Esophagus squamous epithelium (tissue), 5 donors: ENCODE measurements at regions not wholly inside any gene's neighbourhood (a gene's known extent, or its start where the extent isn't known, plus 50 kb on each side); places are given as distances from the start of the nearest gene placed in this dataset.

Experiments
- DNase-seq: peaks from one replicate; lab custom pipeline; 2025; lab: John Stamatoyannopoulos, UW
- H3K27ac ChIP-seq, 4 donors: fragments of 200-600 bp; sonication (generic); one replicate each; pipeline ENCODE4 v1.5.1; 2016 to 2019; ENCODE audit warnings: mild to moderate bottlenecking in 1 of 4
- H3K27me3 ChIP-seq, 4 donors: fragments of 200-600 bp; sonication (generic); 1 replicate in 3 of 4; 2 replicates in 1 of 4; pipeline versions ENCODE4 v1.5.1 to v1.6.0; 2017 to 2021; ENCODE audit warnings: antibody characterized with exemption in 1 of 4
- H3K36me3 ChIP-seq, 3 donors: fragments of 200-600 bp; sonication (generic); one replicate each; pipeline ENCODE4 v1.5.1; 2016 to 2019
- H3K4me1 ChIP-seq, 3 donors: fragments of 200-600 bp; sonication (generic); one replicate each; pipeline ENCODE4 v1.5.1; 2017 to 2019
- H3K4me3 ChIP-seq, 4 donors: fragments of 200-600 bp; sonication (generic); 1 replicate in 3 of 4; 2 replicates in 1 of 4; pipeline ENCODE4 v1.5.1; 2016 to 2019; ENCODE audit warnings: mild to moderate bottlenecking in 2 of 4, moderate library complexity in 1 of 4
- H3K9me3 ChIP-seq, 3 donors: fragments of 200-600 bp; sonication (generic); one replicate each; pipeline ENCODE4 v1.5.1; 2016 to 2019
- POLR2A ChIP-seq, 4 donors: fragments of 450-650 bp; IDR thresholded peaks; one replicate each; pipeline ENCODE4 v1.6.1; 2017; ENCODE audit warnings: antibody characterized with exemption in 4 of 4, mild to moderate bottlenecking in 4 of 4, moderate library complexity in 3 of 4
- WGBS, 2 donors: methylation state at CpG; one replicate each; pipeline ENCODE4 v1.1.5; 2018; 5-methylcytosine and 5-hydroxymethylcytosine counted together
- intact Hi-C: fragments of 100-400 bp; cut with DNase I; formaldehyde crosslinking; loops from one replicate; pipeline ENCODE4 v1.15.0; 2022
- TF ChIP-seq, protein P1 (sequence below), 6 experiments: fragments of 450-650 bp in 4 of 6; fragments of 200-600 bp in 2 of 6; sonication (generic) in 2 of 6; IDR thresholded peaks; one replicate each; pipeline ENCODE4 v1.5.1; 2016 to 2019; ENCODE audit warnings: antibody characterized with exemption in 6 of 6, mild to moderate bottlenecking in 4 of 6, moderate library complexity in 4 of 6
- donor health status: DM: yes; HTN: yes; CAD: no.

DNA sequence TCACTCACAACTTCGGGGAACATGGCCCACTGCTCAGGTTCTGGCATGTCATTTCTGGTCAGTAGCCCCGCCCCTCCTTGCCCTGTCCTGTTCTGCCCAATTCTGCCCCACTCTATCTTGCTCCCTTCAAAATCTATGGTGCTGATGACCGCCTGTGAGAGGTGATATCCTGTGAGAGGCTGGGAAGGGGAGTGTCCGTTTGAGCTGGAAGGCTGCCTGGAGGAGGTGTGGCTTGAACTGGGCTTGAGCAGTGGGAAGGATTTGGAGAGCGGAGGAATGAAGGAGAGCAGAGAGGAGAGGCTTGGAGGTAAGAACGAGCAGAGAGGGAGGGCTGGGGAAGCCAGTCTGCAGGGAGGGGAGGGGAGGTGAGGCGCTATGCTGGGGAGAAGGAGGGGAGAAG is 145.3 kb downstream of the RPS24 start:
- Histone ChIP-seq H3K27me3 (no peaks in the 10 kb centered on the region), H3K9me3 (no peaks in the 10 kb centered on the region), H3K4me1 (peaks cover 0 to 45% (median 3%) of the 10 kb centered on the region in 3 donors), H3K4me3 (no peak overlapping the region), H3K36me3 (no peaks in the 10 kb centered on the region), H3K27ac (no peak overlapping the region)
- intact Hi-C loops: no loop called here
- 30 to 36% methylated on average over 4 of the region's 7 CpGs for WGBS, 2 donors
- no peak for TF ChIP-seq POLR2A (IDR thresholded peaks at IDR 0.05)
- TF ChIP-seq, protein P1, sequence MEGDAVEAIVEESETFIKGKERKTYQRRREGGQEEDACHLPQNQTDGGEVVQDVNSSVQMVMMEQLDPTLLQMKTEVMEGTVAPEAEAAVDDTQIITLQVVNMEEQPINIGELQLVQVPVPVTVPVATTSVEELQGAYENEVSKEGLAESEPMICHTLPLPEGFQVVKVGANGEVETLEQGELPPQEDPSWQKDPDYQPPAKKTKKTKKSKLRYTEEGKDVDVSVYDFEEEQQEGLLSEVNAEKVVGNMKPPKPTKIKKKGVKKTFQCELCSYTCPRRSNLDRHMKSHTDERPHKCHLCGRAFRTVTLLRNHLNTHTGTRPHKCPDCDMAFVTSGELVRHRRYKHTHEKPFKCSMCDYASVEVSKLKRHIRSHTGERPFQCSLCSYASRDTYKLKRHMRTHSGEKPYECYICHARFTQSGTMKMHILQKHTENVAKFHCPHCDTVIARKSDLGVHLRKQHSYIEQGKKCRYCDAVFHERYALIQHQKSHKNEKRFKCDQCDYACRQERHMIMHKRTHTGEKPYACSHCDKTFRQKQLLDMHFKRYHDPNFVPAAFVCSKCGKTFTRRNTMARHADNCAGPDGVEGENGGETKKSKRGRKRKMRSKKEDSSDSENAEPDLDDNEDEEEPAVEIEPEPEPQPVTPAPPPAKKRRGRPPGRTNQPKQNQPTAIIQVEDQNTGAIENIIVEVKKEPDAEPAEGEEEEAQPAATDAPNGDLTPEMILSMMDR (IDR thresholded peaks at IDR 0.05): no peak
- no peak for DNase-seq

DNA sequence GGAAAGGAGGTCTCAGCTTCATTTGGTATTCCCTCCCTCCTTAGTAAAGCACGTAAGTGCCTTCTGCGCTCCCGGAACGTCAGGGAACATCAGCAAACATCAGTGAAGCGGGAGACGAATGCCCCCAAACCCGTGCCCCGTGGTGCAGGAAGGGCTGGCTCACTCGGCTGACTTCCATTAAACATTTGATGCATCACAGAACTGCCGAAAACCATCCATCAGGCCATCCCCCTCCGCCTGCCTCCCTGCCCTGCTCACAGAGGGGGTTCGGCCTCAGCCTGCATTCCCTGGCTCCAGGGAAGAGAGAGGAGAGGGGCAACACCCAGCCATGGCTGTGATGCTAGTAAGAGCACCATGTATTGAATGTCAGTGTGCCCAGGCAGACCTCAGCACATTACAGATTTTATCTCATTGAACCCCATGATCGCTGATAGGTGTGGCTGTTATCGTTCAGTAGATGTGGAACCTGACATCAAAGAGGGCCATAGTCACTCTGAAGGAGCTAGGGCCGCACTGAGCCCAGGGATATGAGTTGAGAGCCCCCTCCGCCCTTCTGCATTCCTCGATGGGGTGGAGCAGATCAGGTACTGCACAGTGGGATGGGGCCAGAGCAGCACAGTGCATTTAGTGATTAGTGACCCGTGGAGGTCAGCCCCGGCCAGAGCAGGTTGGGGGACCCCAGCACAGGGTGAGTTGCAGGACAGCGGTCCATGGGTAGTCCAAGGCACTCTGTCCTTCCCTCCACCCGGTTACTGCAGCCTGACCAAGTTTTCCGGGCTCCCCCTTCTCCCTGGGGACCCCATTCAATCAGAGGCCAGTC is 146.4 kb downstream of the RPS24 start:
- Histone ChIP-seq H3K27ac (no peak overlapping the region), H3K9me3 (no peaks in the 10 kb centered on the region), H3K27me3 (no peaks in the 10 kb centered on the region), H3K4me3 (no peak overlapping the region), H3K36me3 (no peaks in the 10 kb centered on the region), H3K4me1 (peaks cover 0 to 43% (median 7%) of the 10 kb centered on the region in 3 donors)
- TF ChIP-seq, protein P1 (IDR thresholded peaks at IDR 0.05): no peak
- TF ChIP-seq POLR2A (IDR thresholded peaks at IDR 0.05): no peak
- 66 to 81% methylated on average over 6 to 16 of the region's 22 CpGs for WGBS, 2 donors
- no peak for DNase-seq
- intact Hi-C loops: no loop called here

DNA sequence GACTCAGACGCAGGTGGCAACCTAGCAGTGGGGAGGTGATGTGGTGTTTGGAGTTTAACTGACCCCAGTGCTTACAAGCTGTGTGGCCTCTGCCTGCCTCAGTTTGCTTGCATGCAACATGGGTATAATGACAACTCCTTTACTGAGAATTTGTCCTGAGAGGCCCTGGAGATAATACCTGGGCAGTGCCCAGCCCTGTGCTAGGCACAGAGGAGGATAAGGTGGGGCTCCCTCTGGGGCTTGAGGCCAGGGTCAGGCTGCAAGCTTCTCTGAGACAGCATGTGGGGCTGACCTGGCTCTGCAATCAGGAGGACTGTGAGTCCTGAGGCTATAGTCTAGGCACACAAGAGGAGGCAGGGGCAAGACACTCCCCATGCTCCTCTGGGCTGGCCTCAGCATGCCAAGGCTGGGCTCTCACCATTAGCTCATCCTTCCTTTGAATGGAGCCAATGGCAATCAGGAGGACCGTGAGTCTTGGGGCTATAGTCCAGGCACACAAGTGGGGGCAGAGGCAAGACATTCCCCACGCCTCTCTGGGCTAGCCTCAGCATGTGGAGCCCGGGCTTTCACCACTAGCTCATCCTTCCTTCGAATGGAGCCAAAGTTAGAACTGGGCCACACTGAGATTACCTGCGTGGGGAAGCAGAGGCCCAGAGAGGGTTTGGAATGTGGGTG is 147.9 kb downstream of the RPS24 start:
- Histone ChIP-seq H3K4me3 (no peak overlapping the region), H3K4me1 (peaks cover 0 to 40% (median 8%) of the 10 kb centered on the region in 3 donors), H3K27ac (no peak overlapping the region), H3K27me3 (no peaks in the 10 kb centered on the region), H3K9me3 (no peaks in the 10 kb centered on the region), H3K36me3 (no peaks in the 10 kb centered on the region)
- intact Hi-C loops: no loop called here
- no peak for TF ChIP-seq POLR2A (IDR thresholded peaks at IDR 0.05)
- TF ChIP-seq, protein P1 (IDR thresholded peaks at IDR 0.05): no peak
- whole genome bisulfite sequencing, 2 donors: 39 to 64% methylated on average over 4 to 6 of the region's 6 CpGs
- DNase-seq: no peak

DNA sequence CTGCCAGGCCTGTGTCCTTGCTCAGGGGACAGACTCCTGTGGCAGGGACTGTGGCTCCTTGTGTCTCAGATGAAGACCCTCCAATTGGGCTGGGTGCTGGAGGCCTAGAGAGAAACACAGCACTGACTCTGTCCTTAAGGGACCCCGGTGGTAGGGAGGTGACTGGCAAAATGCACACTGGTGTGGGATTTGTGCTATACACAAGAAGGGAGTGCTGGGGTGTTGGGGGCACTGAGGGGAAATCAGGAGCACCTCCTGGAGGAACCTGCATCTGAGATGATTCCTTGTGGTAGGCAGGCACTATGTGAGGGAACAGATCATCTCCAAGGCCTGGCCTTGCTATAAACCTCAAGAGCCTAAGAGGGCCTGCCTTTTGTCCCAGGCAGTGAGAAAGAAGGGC is 149.2 kb downstream of the RPS24 start:
- Histone ChIP-seq H3K27me3 (no peaks in the 10 kb centered on the region), H3K27ac (no peak overlapping the region), H3K4me1 (peaks cover 0 to 40% (median 8%) of the 10 kb centered on the region in 3 donors), H3K36me3 (no peaks in the 10 kb centered on the region), H3K4me3 (no peak overlapping the region), H3K9me3 (no peaks in the 10 kb centered on the region)
- WGBS, 2 donors: 67% methylated on average over 1 of the region's 1 CpG; no CpG with 5 or more reads in 1 of the 2 donors
- DNase-seq: no peak
- TF ChIP-seq, protein P1 (IDR thresholded peaks at IDR 0.05): no peak
- TF ChIP-seq POLR2A (IDR thresholded peaks at IDR 0.05): no peak
- intact Hi-C loops: no loop called here
